ENCODE measurements at regions not wholly inside any gene's neighbourhood (a gene's known extent, or its start where the extent isn't known, plus 50 kb on each side); places are given as distances from the start of the nearest gene placed in this dataset.
"Not testable (repeated sequence)": the region's sequence is repeated elsewhere in the genome, so short reads cannot be mapped to it uniquely, and the experiment has no call there.

DNA sequence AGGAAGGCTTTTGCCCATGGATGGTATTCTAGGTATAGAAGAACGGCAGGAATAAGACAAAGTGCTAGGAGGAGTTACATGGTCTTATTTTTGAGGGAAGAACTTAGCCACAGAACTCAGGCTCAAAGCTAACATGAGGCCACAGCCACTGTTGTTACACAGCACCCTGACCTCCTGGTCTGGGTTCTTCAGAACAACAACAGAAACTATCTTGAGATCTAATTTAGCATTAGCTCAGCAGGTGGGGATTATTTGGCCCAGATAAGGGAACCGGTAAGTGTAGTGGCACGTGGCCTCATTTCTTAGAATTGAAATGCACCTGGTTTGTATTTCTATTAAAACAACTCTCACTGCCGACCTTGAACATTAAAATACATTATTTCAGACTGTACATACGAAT lies 1168.7 kb upstream of the SEMA6A start:
- H3K9me3 Mint-ChIP-seq = peaks cover 0 to 4% of the 10 kb centered on the region in 2 donors
- ATAC-seq = no peak
- DNase-seq (ENCODE audit: low spot score in 2 of 2) = no peak
- H3K27ac Mint-ChIP-seq = no peak overlapping the region
- no peaks in the 10 kb centered on the region for H3K36me3 Mint-ChIP-seq

- Mint-ChIP-seq H3K36me3 (no peaks in the 10 kb centered on the region), H3K27ac (no peak overlapping the region), H3K9me3 (peaks cover 9 to 11% of the 10 kb centered on the region in 2 donors)
- DNase-seq (ENCODE audit: low spot score in 2 of 2) (no peak), ATAC-seq (no peak)
These were observed 1167.1 kb upstream of the SEMA6A start for GRCh38 chr5:117741655-117742206.

- ATAC-seq (no peak), DNase-seq (ENCODE audit: low spot score in 2 of 2) (no peak)
- H3K27ac Mint-ChIP-seq = no peak overlapping the region
These were observed 1165.6 kb upstream of the SEMA6A start for GRCh38 chr5:117740268-117740667.

DNA sequence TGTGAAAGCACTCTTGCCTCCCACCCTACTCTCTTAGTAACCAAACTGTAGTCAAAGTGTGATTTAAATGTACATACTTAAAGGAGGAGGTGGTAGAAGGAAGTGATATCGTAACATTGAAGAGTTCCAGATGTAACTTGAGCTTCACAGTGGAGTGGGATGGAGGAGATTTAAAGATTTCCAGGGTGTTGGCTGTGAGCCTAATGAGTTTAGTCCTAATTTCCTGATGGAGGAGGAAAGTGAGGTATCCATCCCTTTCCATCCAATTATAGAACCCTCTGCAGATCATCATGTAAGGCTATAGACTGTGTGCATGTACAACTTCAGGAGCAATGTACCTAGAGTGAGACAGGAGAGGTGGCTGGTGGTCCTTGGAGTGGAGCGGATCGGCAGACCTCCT lies 1163.9 kb upstream of the SEMA6A start:
- Mint-ChIP-seq H3K36me3 (no peaks in the 10 kb centered on the region), H3K27ac (no peak overlapping the region), H3K9me3 (peaks cover 9 to 15% of the 10 kb centered on the region in 2 donors)
- no peak for DNase-seq (ENCODE audit: low spot score in 2 of 2)
- no peak for ATAC-seq

More at GRCh38 chr5:117740268-117740667, 1165.6 kb upstream of the SEMA6A start:
- H3K9me3 Mint-ChIP-seq = peaks cover 9 to 11% of the 10 kb centered on the region in 2 donors
- no peaks in the 10 kb centered on the region for H3K36me3 Mint-ChIP-seq

GRCh38 chr5:117736698-117737097 lies 1162.1 kb upstream of the SEMA6A start:
- DNase-seq (ENCODE audit: low spot score in 2 of 2) (no peak), ATAC-seq (no peak)
- H3K36me3 Mint-ChIP-seq = no peaks in the 10 kb centered on the region
- peaks cover 9 to 15% of the 10 kb centered on the region in 2 donors for H3K9me3 Mint-ChIP-seq
- no peak overlapping the region for H3K27ac Mint-ChIP-seq

DNA sequence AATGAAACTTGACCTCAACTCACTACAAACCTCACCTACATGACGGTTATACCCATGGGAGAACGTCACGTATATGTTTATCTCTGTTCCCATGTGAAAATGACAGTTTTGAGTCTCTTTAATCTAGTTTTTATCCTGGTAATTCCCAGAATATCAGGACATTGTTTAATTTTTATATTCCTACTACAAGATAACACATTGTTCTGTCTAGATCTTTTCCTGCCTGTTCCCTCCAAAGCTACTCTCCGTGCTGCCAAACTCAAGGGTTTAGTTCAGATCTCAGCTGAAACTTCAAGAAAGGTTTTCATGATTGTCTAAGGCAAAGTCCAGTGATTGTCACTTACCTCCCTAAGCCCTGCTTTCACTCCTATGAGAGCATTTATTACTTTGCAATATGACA lies 1159.4 kb upstream of the SEMA6A start:
- H3K36me3 Mint-ChIP-seq = peaks cover 0 to 6% of the 10 kb centered on the region in 2 donors
- H3K9me3 Mint-ChIP-seq = peaks cover 16 to 22% of the 10 kb centered on the region in 2 donors
- ATAC-seq (no peak), DNase-seq (ENCODE audit: low spot score in 2 of 2) (no peak)
- H3K27ac Mint-ChIP-seq = no peak overlapping the region

DNA sequence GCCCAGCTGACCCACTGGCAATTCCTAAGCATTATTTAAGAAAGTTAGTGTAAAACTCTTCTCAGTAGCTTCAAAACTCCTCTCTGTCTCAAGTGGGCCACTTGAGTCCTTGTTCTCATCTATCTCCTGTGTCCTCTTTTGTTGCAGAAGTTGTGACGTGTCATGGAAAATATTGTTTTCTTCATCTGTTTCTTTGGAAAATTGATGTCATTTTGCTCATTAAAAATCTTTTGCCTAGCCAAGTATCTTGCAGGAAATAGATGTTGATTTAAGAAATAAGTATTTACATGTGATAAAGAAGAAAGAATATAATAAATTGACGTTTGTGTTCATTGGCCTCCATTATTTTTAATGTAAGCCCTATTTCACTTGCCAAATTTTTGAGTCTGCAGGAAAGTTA lies 1158.4 kb upstream of the SEMA6A start:
- peaks cover 0 to 6% of the 10 kb centered on the region in 2 donors for H3K36me3 Mint-ChIP-seq
- DNase-seq (ENCODE audit: low spot score in 2 of 2) (no peak), ATAC-seq (no peak)
- no peak overlapping the region for H3K27ac Mint-ChIP-seq
- peaks cover 13 to 19% of the 10 kb centered on the region in 2 donors for H3K9me3 Mint-ChIP-seq

DNA sequence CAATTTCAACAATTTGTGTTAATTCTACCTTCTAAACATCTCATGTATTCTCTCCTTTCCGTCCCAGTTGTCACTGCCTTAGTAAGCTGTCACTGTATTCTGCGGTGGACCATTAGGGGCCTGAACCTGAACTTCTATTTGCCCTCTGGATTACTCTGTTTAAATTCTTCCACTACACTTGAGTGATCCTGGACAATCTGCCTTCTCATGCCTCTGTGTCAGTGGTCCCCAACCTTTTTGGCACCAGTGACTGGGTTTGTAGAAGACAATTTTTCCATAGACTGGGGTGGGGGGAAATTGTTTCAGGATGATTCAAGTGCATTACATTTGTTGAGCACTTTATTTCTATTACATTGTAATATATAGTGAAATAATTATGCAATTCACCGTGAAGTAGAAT lies 1157.6 kb upstream of the SEMA6A start:
- Mint-ChIP-seq H3K9me3 (peaks cover 7 to 11% of the 10 kb centered on the region in 2 donors), H3K27ac (no peak overlapping the region), H3K36me3 (peaks cover 0 to 6% of the 10 kb centered on the region in 2 donors)
- DNase-seq (ENCODE audit: low spot score in 2 of 2) (no peak), ATAC-seq (no peak)

DNA sequence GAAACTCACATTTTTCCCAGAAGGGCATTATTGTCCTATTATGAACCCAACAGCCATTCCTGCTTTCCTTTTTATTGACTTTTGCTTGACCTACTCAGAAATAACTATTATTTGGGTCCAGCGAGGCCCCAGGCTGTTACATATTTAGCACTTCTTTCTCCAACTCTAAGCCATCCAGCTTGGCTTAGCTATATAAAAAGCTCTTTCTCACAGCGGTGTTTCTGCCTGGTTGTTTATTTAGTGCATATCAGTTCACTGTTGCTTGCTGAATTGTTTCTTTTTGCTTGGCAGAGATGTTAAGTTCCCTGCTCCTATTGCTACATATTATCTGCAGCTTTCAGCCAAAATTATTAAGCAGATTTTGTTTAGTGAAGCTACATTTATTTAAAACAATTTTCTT lies 1156.8 kb upstream of the SEMA6A start:
- DNase-seq (ENCODE audit: low spot score in 2 of 2) = no peak
- H3K27ac Mint-ChIP-seq = no peak overlapping the region
- peaks cover 7 to 10% of the 10 kb centered on the region in 2 donors for H3K9me3 Mint-ChIP-seq
- ATAC-seq = no peak
- peaks cover 0 to 6% of the 10 kb centered on the region in 2 donors for H3K36me3 Mint-ChIP-seq

DNA sequence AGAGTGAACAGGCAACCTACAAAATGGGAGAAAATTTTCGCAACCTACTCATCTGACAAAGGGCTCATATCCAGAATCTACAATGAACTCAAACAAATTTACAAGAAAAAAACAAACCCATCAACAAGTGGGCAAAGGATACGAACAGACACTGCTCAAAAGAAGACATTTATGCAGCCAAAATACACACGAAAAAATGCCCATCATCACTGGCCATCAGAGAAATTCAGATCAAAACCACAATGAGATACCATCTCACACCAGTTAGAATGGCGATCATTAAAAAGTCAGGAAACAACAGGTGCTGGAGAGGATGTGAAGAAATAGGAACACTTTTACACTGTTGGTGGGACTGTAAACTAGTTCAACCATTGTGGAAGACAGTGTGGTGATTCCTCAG lies 1146.2 kb upstream of the SEMA6A start:
- H3K36me3 Mint-ChIP-seq, ATAC-seq: not testable (repeated sequence)

GRCh38 chr5:117719413-117719812 lies 1144.8 kb upstream of the SEMA6A start:
- ATAC-seq (no peak), DNase-seq (ENCODE audit: low spot score in 2 of 2) (no peak)
- no peak overlapping the region for H3K27ac Mint-ChIP-seq
- H3K9me3 Mint-ChIP-seq = peaks cover 12 to 14% of the 10 kb centered on the region in 2 donors
- H3K36me3 Mint-ChIP-seq = peaks cover 0 to 5% of the 10 kb centered on the region in 2 donors

More for the DNA sequence above, 1146.2 kb upstream of the SEMA6A start:
- not testable (repeated sequence) for DNase-seq (ENCODE audit: low spot score in 2 of 2); H3K27ac Mint-ChIP-seq
- H3K9me3 Mint-ChIP-seq = peaks cover 9 to 11% of the 10 kb centered on the region in 2 donors

- no peak for ATAC-seq
- H3K9me3 Mint-ChIP-seq = peaks cover 23 to 39% of the 10 kb centered on the region in 2 donors
- no peak for DNase-seq (ENCODE audit: low spot score in 2 of 2)
- peaks cover 7 to 14% of the 10 kb centered on the region in 2 donors for H3K36me3 Mint-ChIP-seq
- no peak overlapping the region for H3K27ac Mint-ChIP-seq
These were observed 1139.1 kb upstream of the SEMA6A start for GRCh38 chr5:117713585-117714198.

DNA sequence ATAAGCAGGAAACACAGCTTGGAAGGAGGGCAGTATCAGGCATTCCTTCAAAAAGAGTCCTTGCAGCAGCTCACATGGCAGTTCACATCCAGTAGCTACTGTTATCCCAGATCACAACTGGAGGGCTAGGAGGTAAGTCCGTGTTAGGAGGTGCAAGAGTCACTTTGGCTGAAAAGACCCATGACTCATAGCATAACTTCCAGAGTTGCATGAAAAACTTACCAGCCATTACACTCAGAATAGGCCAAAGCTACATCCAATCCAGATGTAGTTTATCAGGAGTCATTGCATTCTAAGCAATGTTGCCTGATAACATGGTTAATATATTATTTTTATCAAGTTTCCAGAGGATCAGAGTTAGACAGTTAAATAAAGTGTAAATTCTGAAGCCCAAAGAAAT lies 1126.4 kb upstream of the SEMA6A start:
- H3K27ac Mint-ChIP-seq = no peak overlapping the region
- no peaks in the 10 kb centered on the region for H3K36me3 Mint-ChIP-seq
- peaks cover 15 to 27% of the 10 kb centered on the region in 2 donors for H3K9me3 Mint-ChIP-seq
- no peak for DNase-seq (ENCODE audit: low spot score in 2 of 2)
- no peak for ATAC-seq

GRCh38 chr5:117692606-117693005 lies 1118.0 kb upstream of the SEMA6A start:
- DNase-seq (ENCODE audit: low spot score in 2 of 2) = no peak
- ATAC-seq = no peak
- Mint-ChIP-seq H3K9me3 (peaks cover 4 to 14% of the 10 kb centered on the region in 2 donors), H3K27ac (no peak overlapping the region), H3K36me3 (no peaks in the 10 kb centered on the region)

DNA sequence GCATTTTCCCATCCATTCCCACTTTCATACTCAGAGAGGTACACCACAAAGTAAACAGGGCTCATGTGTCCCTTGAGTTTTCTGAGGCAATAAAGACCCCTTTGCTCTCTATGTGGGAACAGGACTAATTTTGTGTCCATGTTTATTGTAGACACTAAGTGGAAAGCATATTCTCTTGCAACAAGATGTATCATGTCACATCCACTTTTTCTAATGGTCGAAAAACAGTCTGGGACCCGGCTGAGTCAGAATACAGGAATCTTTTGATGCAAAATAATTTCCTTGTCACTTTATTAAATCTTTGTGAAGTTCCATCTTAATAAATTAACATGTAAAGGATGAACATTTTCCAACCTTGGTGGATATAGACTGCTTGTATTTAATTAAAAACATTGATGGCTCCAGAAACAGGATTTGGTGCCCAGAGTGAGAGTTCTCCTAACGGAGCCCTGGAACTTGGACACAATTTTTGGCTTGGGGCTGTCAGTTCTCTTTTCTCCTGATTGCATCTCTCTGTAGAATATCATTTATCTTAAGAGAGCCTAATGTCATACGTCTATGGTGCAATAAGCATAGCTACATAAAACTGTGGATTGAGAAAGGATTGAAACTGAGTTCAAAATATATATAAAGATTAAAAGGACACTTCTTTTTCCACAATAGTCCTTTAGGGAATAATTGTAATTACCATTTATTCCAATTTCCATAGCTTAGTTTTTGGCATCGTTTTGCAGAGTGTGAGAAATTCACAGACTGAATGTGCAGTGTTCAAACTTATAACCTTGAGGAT lies 1116.7 kb upstream of the SEMA6A start:
- peaks cover 4 to 5% of the 10 kb centered on the region in 2 donors for H3K9me3 Mint-ChIP-seq
- no peaks in the 10 kb centered on the region for H3K36me3 Mint-ChIP-seq
- ATAC-seq (no peak), DNase-seq (ENCODE audit: low spot score in 2 of 2) (no peak)
- no peak overlapping the region for H3K27ac Mint-ChIP-seq

DNA sequence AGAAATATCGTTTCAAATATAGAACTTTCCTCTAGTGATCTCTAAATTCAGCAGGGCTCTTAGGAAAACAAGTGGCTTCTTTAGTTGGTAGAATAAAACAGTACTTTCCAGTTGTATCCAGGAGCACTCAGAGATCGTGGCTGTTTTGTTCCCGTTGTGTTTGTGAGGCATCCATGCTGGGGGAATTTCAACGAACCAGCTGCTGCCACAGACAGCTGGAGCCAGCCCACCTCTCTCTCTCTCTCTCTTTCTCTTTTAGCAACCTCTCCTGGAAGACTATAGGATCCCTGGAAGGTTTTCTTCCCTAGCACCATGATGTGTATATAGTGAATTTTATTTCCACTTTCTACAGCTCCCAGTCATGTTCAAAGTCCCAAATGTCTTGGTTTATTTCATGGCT lies 1116.0 kb upstream of the SEMA6A start:
- Mint-ChIP-seq H3K27ac (no peak overlapping the region), H3K9me3 (peaks cover 8 to 10% of the 10 kb centered on the region in 2 donors), H3K36me3 (no peaks in the 10 kb centered on the region)
- ATAC-seq (no peak), DNase-seq (ENCODE audit: low spot score in 2 of 2) (no peak)

DNA sequence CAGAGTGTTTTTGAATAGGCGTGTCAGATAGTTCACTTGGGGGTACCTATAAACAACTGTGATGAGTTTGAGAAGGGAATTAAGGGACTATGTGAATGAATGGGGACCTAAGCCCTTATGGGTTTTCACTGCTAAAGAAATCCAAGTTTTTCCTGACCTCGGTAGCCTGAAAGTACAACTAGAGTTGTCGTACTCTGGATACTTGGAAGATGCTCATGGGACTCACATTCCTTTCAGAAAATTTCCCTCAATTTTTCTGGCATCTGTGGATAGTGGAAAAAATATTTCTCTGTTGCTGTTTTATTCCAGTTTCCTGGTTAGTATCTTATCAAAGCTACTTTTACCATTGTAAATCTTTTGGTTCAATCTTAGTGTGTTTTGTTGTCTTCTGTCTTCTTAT lies 1112.3 kb upstream of the SEMA6A start:
- Mint-ChIP-seq H3K9me3 (peaks cover 16 to 17% of the 10 kb centered on the region in 2 donors), H3K27ac (no peak overlapping the region), H3K36me3 (no peaks in the 10 kb centered on the region)
- DNase-seq (ENCODE audit: low spot score in 2 of 2) (no peak), ATAC-seq (no peak)

All from activated naive CD4-positive, alpha-beta T cell treated with anti-CD3 and anti-CD28 coated beads, Interleukin-2, amount 50 U/mL, for 72 hours (primary cell).